Ectodermal cell (in vitro differentiated cells): ENCODE measurements at regions not wholly inside any gene's neighbourhood (a gene's known extent, or its start where the extent isn't known, plus 50 kb on each side); places are given as distances from the start of the nearest gene placed in this dataset.

Experiments
- H3K27ac ChIP-seq: 2 replicates; pipeline ENCODE4 v1.7.0; 2013; ENCODE audit warnings: mild to moderate bottlenecking, low read depth, low read length; ENCODE audit not compliant: insufficient read depth, poor library complexity, severe bottlenecking
- H3K27me3 ChIP-seq: 2 replicates; pipeline ENCODE4 v1.7.0; 2013; ENCODE audit warnings: mild to moderate bottlenecking, low read length; ENCODE audit not compliant: insufficient read depth, control insufficient read depth, poor library complexity, severe bottlenecking
- H3K36me3 ChIP-seq: one replicate; pipeline ENCODE4 v1.7.0; 2013; ENCODE audit warnings: low read length; ENCODE audit not compliant: control insufficient read depth, insufficient read depth
- H3K4me1 ChIP-seq: one replicate; pipeline ENCODE4 v1.7.0; 2013; ENCODE audit warnings: low read length; ENCODE audit not compliant: control insufficient read depth, insufficient read depth
- H3K4me3 ChIP-seq: 2 replicates; pipeline ENCODE4 v1.7.0; 2013; ENCODE audit warnings: low read depth, low read length, control low read depth; ENCODE audit not compliant: insufficient read depth
- H3K9me3 ChIP-seq: 2 replicates; pipeline ENCODE4 v1.7.0; 2013; ENCODE audit warnings: mild to moderate bottlenecking, low read length, moderate library complexity; ENCODE audit not compliant: control insufficient read depth
- WGBS, 2 experiments: methylation state at CpG; one replicate each; pipeline ENCODE4 v1.1.7; 2013; ENCODE audit warnings: missing lambda C conversion rate in 2 of 2; 5-methylcytosine and 5-hydroxymethylcytosine counted together

- 78 to 80% methylated on average over 8 of the region's 8 CpGs for WGBS, 2 experiments
- Histone ChIP-seq H3K4me1 (no peaks in the 10 kb centered on the region), H3K4me3 (no peak overlapping the region), H3K27ac (no peak overlapping the region), H3K27me3 (no peaks in the 10 kb centered on the region), H3K36me3 (no peaks in the 10 kb centered on the region), H3K9me3 (no peaks in the 10 kb centered on the region)
These were observed 207.9 kb downstream of the PTPRU start for GRCh38 chr1:29444081-29444715.

DNA sequence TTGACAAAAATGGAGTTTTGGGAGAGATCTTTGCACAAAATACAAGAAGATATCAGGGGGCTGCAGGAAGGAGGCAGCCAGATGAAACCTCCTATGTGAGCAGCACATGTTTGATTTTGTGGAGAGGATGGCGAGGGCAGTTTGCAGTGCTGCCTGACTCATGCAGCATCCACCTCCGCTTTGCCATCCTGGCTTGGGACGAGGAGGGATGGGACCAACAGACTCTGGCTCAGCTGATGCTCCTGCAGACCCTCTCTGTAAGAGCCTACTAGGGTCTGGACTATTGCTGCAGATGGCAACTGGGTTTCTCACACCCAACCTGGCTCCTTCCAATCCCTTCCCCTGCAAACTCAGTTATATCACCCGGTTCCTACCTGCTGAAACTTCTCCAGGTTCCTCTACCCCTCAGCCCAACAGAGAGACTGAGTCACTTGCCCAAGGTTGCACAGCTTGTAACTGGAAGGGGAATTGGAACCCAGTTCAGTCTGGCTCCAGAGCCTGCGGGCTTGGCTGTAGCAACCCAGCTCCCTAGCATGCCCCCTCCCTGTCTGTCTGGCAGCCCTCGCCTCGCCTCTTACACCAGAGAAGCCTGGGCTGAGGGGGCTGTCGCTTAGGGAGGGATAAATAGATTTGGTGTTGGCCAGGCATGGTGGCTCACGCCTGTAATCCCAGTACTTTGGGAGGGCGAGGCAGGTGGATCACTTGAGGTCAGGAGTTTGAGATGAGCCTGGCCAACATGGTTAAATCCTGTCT is 205.8 kb downstream of the PTPRU start:
- H3K36me3 ChIP-seq, result no peaks in the 10 kb centered on the region
- H3K27me3 ChIP-seq, result no peaks in the 10 kb centered on the region
- no peak overlapping the region for H3K4me3 ChIP-seq
- no peaks in the 10 kb centered on the region for H3K9me3 ChIP-seq
- peaks cover 4% of the 10 kb centered on the region for H3K4me1 ChIP-seq
- WGBS, 2 experiments, result 90 to 93% methylated on average over 10 of the region's 10 CpGs
- H3K27ac ChIP-seq, result no peak overlapping the region

DNA sequence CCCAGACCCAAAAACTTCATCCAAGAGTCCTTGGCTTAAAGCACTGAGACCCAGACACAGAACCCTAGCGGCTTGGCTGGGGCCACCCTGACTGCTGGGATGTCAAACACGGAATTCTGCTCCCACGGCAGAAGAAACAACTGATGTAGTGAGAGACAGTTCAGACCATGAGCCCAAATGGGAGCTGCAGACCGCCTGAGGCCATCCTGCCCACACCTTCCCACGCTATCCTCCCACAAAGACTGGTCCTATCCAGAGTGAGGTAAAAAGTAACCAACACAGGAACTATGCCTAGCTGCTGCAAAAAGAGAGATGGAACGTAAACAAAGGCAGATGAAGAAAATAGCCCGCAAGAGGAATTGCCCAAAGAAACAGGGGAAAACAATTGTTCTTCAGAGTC is 203.3 kb downstream of the PTPRU start:
- Histone ChIP-seq H3K4me3 (no peak overlapping the region), H3K4me1 (peaks cover 8% of the 10 kb centered on the region), H3K27me3 (no peaks in the 10 kb centered on the region), H3K27ac (no peak overlapping the region), H3K9me3 (no peaks in the 10 kb centered on the region), H3K36me3 (no peaks in the 10 kb centered on the region)
- 83 to 89% methylated on average over 6 to 7 of the region's 7 CpGs for WGBS, 2 experiments

DNA sequence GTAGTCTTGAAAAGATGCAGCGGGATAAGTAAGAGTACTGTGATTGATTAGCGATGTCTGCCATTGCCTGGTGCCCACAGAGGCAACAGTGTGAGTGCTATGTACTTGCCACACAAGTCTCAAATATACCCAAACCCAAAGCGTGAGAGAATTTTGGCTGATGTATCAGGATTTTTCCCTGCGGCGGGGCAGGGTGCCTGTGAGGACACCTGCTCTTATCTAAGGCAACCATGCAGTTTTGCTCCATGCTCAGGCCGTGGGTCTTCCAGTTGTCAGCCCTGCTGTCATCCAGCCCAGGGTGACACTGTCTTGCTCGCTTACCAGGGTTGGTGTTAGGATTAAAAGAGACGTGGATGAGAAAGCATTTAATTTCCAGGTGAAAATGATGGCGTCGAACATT is 202.7 kb downstream of the PTPRU start:
- no peak overlapping the region for H3K27ac ChIP-seq
- H3K4me1 ChIP-seq, result peaks cover 8% of the 10 kb centered on the region
- no peaks in the 10 kb centered on the region for H3K9me3 ChIP-seq
- no peaks in the 10 kb centered on the region for H3K36me3 ChIP-seq
- H3K27me3 ChIP-seq, result no peaks in the 10 kb centered on the region
- 93 to 96% methylated on average over 8 to 10 of the region's 10 CpGs for WGBS, 2 experiments
- H3K4me3 ChIP-seq, result no peak overlapping the region

DNA sequence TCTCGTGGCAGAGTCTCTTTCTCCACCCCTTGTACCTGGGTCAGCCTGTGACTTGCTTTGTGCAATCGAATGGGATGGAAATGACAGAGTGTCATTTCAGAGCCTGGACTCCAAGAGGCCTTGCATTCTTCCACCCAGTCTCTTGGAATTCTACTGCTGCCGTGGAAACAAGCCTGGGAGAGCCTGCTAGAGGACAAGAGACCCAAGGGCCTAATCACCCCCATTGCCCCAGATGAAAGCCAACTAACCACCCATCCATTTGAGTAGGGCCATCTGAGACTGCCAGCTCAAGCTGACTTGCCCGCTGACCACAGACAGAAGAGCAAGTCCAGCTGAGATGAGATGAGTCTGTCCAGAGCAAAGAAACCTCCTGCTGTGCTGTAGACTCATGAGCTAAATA is 201.6 kb downstream of the PTPRU start:
- H3K9me3 ChIP-seq, result no peaks in the 10 kb centered on the region
- H3K36me3 ChIP-seq, result no peaks in the 10 kb centered on the region
- WGBS, 2 experiments, result 73 to 84% methylated on average over 4 of the region's 4 CpGs
- peaks cover 8% of the 10 kb centered on the region for H3K4me1 ChIP-seq
- H3K27me3 ChIP-seq, result no peaks in the 10 kb centered on the region
- H3K4me3 ChIP-seq, result no peak overlapping the region
- H3K27ac ChIP-seq, result no peak overlapping the region

GRCh38 chr1:29436181-29436785 is 200.0 kb downstream of the PTPRU start:
- H3K9me3 ChIP-seq, result no peaks in the 10 kb centered on the region
- no peak overlapping the region for H3K27ac ChIP-seq
- H3K27me3 ChIP-seq, result no peaks in the 10 kb centered on the region
- no peaks in the 10 kb centered on the region for H3K36me3 ChIP-seq
- WGBS, 2 experiments, result 88 to 89% methylated on average over 4 of the region's 4 CpGs
- no peak overlapping the region for H3K4me3 ChIP-seq
- H3K4me1 ChIP-seq, result peaks cover 8% of the 10 kb centered on the region

GRCh38 chr1:29433830-29434229 is 197.5 kb downstream of the PTPRU start:
- no peak overlapping the region for H3K4me3 ChIP-seq
- no peaks in the 10 kb centered on the region for H3K9me3 ChIP-seq
- WGBS, 2 experiments, result 89 to 94% methylated on average over 3 of the region's 3 CpGs
- H3K36me3 ChIP-seq, result no peaks in the 10 kb centered on the region
- H3K27ac ChIP-seq, result no peak overlapping the region
- no peaks in the 10 kb centered on the region for H3K27me3 ChIP-seq
- H3K4me1 ChIP-seq, result peaks cover 8% of the 10 kb centered on the region

GRCh38 chr1:29431138-29431537 is 194.8 kb downstream of the PTPRU start:
- Histone ChIP-seq H3K36me3 (no peaks in the 10 kb centered on the region), H3K27me3 (no peaks in the 10 kb centered on the region), H3K27ac (no peak overlapping the region), H3K9me3 (no peaks in the 10 kb centered on the region), H3K4me1 (no peaks in the 10 kb centered on the region), H3K4me3 (no peak overlapping the region)
- 84 to 86% methylated on average over 3 of the region's 3 CpGs for WGBS, 2 experiments

GRCh38 chr1:29429656-29430055 is 193.3 kb downstream of the PTPRU start:
- H3K9me3 ChIP-seq, result no peaks in the 10 kb centered on the region
- H3K4me1 ChIP-seq, result no peaks in the 10 kb centered on the region
- no peak overlapping the region for H3K27ac ChIP-seq
- no peak overlapping the region for H3K4me3 ChIP-seq
- H3K36me3 ChIP-seq, result no peaks in the 10 kb centered on the region
- H3K27me3 ChIP-seq, result no peaks in the 10 kb centered on the region
- 95 to 96% methylated on average over 2 of the region's 2 CpGs for whole genome bisulfite sequencing, 2 experiments

- Histone ChIP-seq H3K27ac (no peak overlapping the region), H3K36me3 (no peaks in the 10 kb centered on the region), H3K27me3 (no peaks in the 10 kb centered on the region), H3K4me1 (no peaks in the 10 kb centered on the region), H3K9me3 (no peaks in the 10 kb centered on the region), H3K4me3 (no peak overlapping the region)
- 86 to 89% methylated on average over 4 of the region's 4 CpGs for WGBS, 2 experiments
These were observed 192.7 kb downstream of the PTPRU start for GRCh38 chr1:29428997-29429396.
